ENCODE measurements at regions not wholly inside any gene's neighbourhood (a gene's known extent, or its start where the extent isn't known, plus 50 kb on each side); places are given as distances from the start of the nearest gene placed in this dataset.

DNA sequence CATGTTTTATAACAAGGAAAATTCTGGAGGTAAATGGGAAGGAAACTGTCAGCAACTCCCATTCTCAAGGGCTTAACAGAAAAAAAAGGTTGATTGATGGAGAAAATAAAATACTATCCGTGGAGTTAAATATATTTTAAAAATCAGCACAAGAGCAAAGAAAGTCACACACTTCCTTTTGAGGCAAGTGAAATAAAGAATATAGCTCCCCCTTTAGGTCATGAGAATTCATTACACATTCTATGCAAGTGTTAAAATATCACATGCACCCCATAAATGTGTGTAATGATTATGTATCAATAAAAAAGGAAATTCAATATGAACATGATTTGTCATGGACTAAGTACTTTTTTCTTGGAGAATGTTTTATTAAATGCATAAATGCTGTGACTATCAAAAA lies 349.2 kb downstream of the TPBG start:
- TF ChIP-seq, protein P1, sequence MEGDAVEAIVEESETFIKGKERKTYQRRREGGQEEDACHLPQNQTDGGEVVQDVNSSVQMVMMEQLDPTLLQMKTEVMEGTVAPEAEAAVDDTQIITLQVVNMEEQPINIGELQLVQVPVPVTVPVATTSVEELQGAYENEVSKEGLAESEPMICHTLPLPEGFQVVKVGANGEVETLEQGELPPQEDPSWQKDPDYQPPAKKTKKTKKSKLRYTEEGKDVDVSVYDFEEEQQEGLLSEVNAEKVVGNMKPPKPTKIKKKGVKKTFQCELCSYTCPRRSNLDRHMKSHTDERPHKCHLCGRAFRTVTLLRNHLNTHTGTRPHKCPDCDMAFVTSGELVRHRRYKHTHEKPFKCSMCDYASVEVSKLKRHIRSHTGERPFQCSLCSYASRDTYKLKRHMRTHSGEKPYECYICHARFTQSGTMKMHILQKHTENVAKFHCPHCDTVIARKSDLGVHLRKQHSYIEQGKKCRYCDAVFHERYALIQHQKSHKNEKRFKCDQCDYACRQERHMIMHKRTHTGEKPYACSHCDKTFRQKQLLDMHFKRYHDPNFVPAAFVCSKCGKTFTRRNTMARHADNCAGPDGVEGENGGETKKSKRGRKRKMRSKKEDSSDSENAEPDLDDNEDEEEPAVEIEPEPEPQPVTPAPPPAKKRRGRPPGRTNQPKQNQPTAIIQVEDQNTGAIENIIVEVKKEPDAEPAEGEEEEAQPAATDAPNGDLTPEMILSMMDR (IDR thresholded peaks at IDR 0.05): no peak
- TF ChIP-seq EP300 (IDR thresholded peaks at IDR 0.05): no peak

Data from suprapubic skin (tissue), 3 donors.